Panc1 (cell line): ENCODE measurements at regions not wholly inside any gene's neighbourhood (a gene's known extent, or its start where the extent isn't known, plus 50 kb on each side); places are given as distances from the start of the nearest gene placed in this dataset.

Experiments
- ATAC-seq: fragments of 200-7000 bp; cut with Tn5 transposase; 2 replicates; pipeline ENCODE4 v1.9.1; 2020; ENCODE audit warnings: mild to moderate bottlenecking, moderate library complexity
- BruUV-seq: library from RNA; stranded (reverse); fragments of 400-500 nt; replicated peaks from 2 replicates; lab custom pipeline; 2021; lab: Mats Ljungman, UMichigan
- CTCF ChIA-PET: fragments of 300-600 bp; sonication (Branson Sonifier 250); formaldehyde crosslinking; loops from one replicate; lab custom pipeline; 2022; ENCODE audit warnings: antibody characterized with exemption; lab: Charles Lee
- POLR2A ChIA-PET: fragments of 300-600 bp; sonication (Branson Sonifier 250); formaldehyde crosslinking; loops from one replicate; lab custom pipeline; 2022; ENCODE audit warnings: antibody characterized with exemption; lab: Charles Lee
- DNase-seq: peaks from one replicate; pipeline ENCODE4 v3.0.0-alpha.2; 2010; ENCODE audit warnings: low read depth, low spot score
- H3K27ac ChIP-seq: 2 replicates; pipeline ENCODE4 v1.5.1; 2011; ENCODE audit warnings: mild to moderate bottlenecking, low read length, inconsistent platforms
- H3K27me3 ChIP-seq: fragments of 200-500 bp; sonication (Bioruptor generic); 2 replicates; pipeline ENCODE4 v1.6.0; 2014; ENCODE audit warnings: low read length, inconsistent platforms; ENCODE audit not compliant: control insufficient read depth, insufficient read depth
- H3K36me3 ChIP-seq: fragments of 200-500 bp; sonication (Bioruptor generic); 2 replicates; pipeline ENCODE4 v1.5.1; 2014; ENCODE audit warnings: inconsistent platforms, mild to moderate bottlenecking, low read length, moderate library complexity; ENCODE audit not compliant: control insufficient read depth, insufficient read depth
- H3K4me1 ChIP-seq: 2 replicates; pipeline ENCODE4 v1.5.1; 2011; ENCODE audit warnings: inconsistent platforms, mild to moderate bottlenecking, low read length, moderate library complexity; ENCODE audit not compliant: control insufficient read depth, insufficient read depth
- H3K4me3 ChIP-seq, 2 experiments: 2 replicates each; pipeline ENCODE4 v1.5.1; 2011 to 2012; ENCODE audit warnings: low read depth in 2 of 2, low read length in 2 of 2, mild to moderate bottlenecking in 2 of 2, inconsistent platforms in 1 of 2, moderate library complexity in 1 of 2
- H3K9me3 ChIP-seq: fragments of 200-500 bp; sonication (Bioruptor generic); 2 replicates; pipeline ENCODE4 v1.5.1; 2014; ENCODE audit warnings: low read depth, mild to moderate bottlenecking, inconsistent platforms, low read length, moderate library complexity; ENCODE audit not compliant: control insufficient read depth, insufficient read depth
- POLR2AphosphoS5 ChIP-seq: IDR thresholded peaks from 2 replicates; pipeline ENCODE4 v1.6.1; 2012; ENCODE audit warnings: mild to moderate bottlenecking, low read depth, low read length, moderate library complexity
- SIN3A ChIP-seq: IDR thresholded peaks from 2 replicates; pipeline ENCODE4 v1.6.1; 2012; ENCODE audit warnings: low read depth, mild to moderate bottlenecking, low read length, moderate library complexity, borderline replicate concordance; ENCODE audit not compliant: insufficient read depth
- TCF7L2 ChIP-seq: IDR thresholded peaks from 2 replicates; pipeline ENCODE4 v1.6.1; 2011; ENCODE audit warnings: mild to moderate bottlenecking, low read depth, low read length, inconsistent platforms
- in situ Hi-C: cut with HindIII; loops from 2 replicates; pipeline ENCODE4 v1.10.0; 2016; ENCODE audit warnings: low sequenced_read_pairs, low pct_unique_long_range_greater_than_20kb
- intact Hi-C: fragments of 100-400 bp; cut with micrococcal nuclease; formaldehyde crosslinking; loops from one replicate; pipeline ENCODE4 v1.10.0; 2022; ENCODE audit not compliant: unreplicated experiment
- TF ChIP-seq, protein P1 (sequence below): fragments of 450-650 bp; IDR thresholded peaks from 2 replicates; pipeline ENCODE4 v1.5.1; 2017; ENCODE audit warnings: mild to moderate bottlenecking
- TF ChIP-seq, protein P2 (sequence below), 2 experiments: IDR thresholded peaks; 2 replicates each; pipeline ENCODE4 v1.6.1; 2011 to 2012; ENCODE audit warnings: low read depth in 2 of 2, control low read depth in 1 of 2, low read length in 1 of 2, mild to moderate bottlenecking in 1 of 2, moderate library complexity in 1 of 2; ENCODE audit not compliant: insufficient read depth in 1 of 2

DNA sequence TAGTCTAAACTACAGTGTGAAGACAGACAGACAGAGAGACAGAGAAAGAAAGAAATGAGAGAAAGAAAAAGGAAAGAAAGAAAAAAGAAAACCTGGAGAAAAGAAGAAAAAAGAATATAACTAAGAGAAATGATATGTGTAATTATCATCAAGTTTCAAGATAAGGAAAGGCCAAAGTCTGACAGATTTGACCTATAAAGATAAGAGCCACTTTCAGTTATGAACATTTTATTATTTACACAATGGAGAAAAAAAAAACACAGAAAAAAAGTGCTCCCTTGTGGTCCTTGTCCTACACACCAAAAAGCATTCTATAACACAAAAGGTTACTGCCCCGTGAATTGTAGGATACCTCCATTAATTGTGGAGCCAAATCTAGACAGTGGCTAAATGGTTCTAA, 937.2 kb upstream of the DDX18 start:
- H3K27ac ChIP-seq, result no peak overlapping the region
- intact Hi-C loops, result no loop called here
- ATAC-seq (no peak), DNase-seq (no peak)
- H3K36me3 ChIP-seq, result no peaks in the 10 kb centered on the region
- no peaks in the 10 kb centered on the region for H3K4me1 ChIP-seq
- H3K4me3 ChIP-seq, result no peak overlapping the region
- no peaks in the 10 kb centered on the region for H3K27me3 ChIP-seq
- TF ChIP-seq SIN3A, result no peak
- TF ChIP-seq, protein P1, sequence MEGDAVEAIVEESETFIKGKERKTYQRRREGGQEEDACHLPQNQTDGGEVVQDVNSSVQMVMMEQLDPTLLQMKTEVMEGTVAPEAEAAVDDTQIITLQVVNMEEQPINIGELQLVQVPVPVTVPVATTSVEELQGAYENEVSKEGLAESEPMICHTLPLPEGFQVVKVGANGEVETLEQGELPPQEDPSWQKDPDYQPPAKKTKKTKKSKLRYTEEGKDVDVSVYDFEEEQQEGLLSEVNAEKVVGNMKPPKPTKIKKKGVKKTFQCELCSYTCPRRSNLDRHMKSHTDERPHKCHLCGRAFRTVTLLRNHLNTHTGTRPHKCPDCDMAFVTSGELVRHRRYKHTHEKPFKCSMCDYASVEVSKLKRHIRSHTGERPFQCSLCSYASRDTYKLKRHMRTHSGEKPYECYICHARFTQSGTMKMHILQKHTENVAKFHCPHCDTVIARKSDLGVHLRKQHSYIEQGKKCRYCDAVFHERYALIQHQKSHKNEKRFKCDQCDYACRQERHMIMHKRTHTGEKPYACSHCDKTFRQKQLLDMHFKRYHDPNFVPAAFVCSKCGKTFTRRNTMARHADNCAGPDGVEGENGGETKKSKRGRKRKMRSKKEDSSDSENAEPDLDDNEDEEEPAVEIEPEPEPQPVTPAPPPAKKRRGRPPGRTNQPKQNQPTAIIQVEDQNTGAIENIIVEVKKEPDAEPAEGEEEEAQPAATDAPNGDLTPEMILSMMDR, result no peak
- no peak for TF ChIP-seq POLR2AphosphoS5
- TF ChIP-seq TCF7L2, result no peak
- TF ChIP-seq, protein P2, sequence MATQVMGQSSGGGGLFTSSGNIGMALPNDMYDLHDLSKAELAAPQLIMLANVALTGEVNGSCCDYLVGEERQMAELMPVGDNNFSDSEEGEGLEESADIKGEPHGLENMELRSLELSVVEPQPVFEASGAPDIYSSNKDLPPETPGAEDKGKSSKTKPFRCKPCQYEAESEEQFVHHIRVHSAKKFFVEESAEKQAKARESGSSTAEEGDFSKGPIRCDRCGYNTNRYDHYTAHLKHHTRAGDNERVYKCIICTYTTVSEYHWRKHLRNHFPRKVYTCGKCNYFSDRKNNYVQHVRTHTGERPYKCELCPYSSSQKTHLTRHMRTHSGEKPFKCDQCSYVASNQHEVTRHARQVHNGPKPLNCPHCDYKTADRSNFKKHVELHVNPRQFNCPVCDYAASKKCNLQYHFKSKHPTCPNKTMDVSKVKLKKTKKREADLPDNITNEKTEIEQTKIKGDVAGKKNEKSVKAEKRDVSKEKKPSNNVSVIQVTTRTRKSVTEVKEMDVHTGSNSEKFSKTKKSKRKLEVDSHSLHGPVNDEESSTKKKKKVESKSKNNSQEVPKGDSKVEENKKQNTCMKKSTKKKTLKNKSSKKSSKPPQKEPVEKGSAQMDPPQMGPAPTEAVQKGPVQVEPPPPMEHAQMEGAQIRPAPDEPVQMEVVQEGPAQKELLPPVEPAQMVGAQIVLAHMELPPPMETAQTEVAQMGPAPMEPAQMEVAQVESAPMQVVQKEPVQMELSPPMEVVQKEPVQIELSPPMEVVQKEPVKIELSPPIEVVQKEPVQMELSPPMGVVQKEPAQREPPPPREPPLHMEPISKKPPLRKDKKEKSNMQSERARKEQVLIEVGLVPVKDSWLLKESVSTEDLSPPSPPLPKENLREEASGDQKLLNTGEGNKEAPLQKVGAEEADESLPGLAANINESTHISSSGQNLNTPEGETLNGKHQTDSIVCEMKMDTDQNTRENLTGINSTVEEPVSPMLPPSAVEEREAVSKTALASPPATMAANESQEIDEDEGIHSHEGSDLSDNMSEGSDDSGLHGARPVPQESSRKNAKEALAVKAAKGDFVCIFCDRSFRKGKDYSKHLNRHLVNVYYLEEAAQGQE (IDR thresholded peaks at IDR 0.05; ENCODE audit: insufficient read depth in 1 of 2, low read depth in 2 of 2, low read length in 1 of 2), result no peak
- in situ Hi-C loops, result no loop called here
- BruUV-seq, result no TSS peak
- CTCF ChIA-PET, result no interaction called here
- POLR2A ChIA-PET, result no interaction called here
- no peaks in the 10 kb centered on the region for H3K9me3 ChIP-seq

DNA sequence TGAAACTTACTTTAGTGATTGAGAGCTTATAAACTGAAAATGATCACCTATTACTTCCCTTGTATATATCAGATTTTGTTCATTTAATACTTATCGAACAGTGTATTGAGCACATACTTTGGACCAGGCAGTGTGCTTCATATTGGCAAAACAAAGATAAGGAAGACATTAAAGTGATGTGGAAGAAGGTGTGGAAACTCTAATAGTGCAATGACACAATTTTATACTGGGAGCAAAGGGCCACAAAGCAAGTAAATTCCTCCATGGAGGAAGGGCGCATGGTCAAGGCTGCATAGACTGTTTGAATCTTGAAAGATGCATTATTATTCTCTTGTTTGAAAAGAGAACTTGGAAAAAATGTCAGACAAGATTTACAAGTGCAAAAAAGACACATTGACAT, 936.5 kb upstream of the DDX18 start:
- in situ Hi-C loops, result no loop called here
- ChIA-PET POLR2A (no interaction called here), CTCF (no interaction called here)
- Histone ChIP-seq H3K27ac (no peak overlapping the region), H3K4me3 (no peak overlapping the region), H3K9me3 (no peaks in the 10 kb centered on the region), H3K4me1 (no peaks in the 10 kb centered on the region), H3K36me3 (no peaks in the 10 kb centered on the region), H3K27me3 (no peaks in the 10 kb centered on the region)
- ATAC-seq (no peak), DNase-seq (no peak)
- intact Hi-C loops, result no loop called here
- TF ChIP-seq SIN3A, result no peak
- TF ChIP-seq, protein P1, result no peak
- no peak for TF ChIP-seq POLR2AphosphoS5
- TF ChIP-seq, protein P2 (IDR thresholded peaks at IDR 0.05; ENCODE audit: insufficient read depth in 1 of 2, low read depth in 2 of 2, low read length in 1 of 2), result no peak
- no TSS peak for BruUV-seq
